Loucy (cell line): ENCODE measurements at regions not wholly inside any gene's neighbourhood (a gene's known extent, or its start where the extent isn't known, plus 50 kb on each side); places are given as distances from the start of the nearest gene placed in this dataset.

Experiments
- EZH2phosphoT487 ChIP-seq: fragments of 200-600 bp; IDR thresholded peaks from 2 replicates; pipeline ENCODE4 v1.6.1; 2018; ENCODE audit warnings: antibody characterized with exemption, mild to moderate bottlenecking, moderate library complexity, borderline replicate concordance
- TF ChIP-seq, protein P1 (sequence below): fragments of 200-600 bp; sonication (generic); conservative IDR thresholded peaks from 2 replicates; pipeline ENCODE4 v1.5.1; 2014; ENCODE audit warnings: mild to moderate bottlenecking, antibody characterized with exemption, low read length

DNA sequence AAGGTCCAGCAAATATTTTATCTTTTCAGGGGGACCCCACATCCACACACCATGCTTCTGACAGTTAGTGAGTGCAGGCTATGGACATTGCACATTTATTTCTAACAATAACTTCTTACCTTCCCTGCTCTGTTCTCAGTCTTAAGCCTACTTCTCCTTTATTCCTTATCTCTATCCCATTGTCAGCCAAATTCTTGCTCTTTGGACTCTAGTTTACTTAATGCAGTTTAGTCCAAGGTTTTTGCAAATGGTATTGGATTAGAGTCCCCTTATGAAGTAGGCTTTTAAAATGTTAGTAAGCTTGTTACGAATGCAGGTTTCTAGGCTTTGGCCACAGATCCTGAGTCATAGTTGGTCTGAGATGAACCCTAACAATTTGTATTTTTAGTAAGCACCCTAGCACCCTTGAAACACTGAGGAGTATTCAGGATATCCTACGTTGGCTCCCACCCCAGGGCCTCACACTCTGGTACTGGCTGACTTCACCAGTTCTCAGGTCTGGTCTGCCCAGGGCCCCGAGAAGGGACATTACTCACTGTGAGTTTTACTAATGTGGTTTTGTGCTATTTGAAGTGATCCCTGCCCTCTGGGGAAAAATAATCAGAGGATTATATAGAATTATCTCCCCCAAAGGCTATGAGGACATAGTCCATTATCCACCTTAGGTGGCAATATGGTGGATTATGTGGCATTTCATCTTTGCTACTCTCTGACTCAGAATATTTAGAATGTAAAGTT lies 239.5 kb downstream of the TGFB2 start:
- TF ChIP-seq, protein P1, sequence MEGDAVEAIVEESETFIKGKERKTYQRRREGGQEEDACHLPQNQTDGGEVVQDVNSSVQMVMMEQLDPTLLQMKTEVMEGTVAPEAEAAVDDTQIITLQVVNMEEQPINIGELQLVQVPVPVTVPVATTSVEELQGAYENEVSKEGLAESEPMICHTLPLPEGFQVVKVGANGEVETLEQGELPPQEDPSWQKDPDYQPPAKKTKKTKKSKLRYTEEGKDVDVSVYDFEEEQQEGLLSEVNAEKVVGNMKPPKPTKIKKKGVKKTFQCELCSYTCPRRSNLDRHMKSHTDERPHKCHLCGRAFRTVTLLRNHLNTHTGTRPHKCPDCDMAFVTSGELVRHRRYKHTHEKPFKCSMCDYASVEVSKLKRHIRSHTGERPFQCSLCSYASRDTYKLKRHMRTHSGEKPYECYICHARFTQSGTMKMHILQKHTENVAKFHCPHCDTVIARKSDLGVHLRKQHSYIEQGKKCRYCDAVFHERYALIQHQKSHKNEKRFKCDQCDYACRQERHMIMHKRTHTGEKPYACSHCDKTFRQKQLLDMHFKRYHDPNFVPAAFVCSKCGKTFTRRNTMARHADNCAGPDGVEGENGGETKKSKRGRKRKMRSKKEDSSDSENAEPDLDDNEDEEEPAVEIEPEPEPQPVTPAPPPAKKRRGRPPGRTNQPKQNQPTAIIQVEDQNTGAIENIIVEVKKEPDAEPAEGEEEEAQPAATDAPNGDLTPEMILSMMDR = no peak
- TF ChIP-seq EZH2phosphoT487 = no peak
